ENCODE measurements at regions not wholly inside any gene's neighbourhood (a gene's known extent, or its start where the extent isn't known, plus 50 kb on each side); places are given as distances from the start of the nearest gene placed in this dataset.
"Not testable (repeated sequence)": the region's sequence is repeated elsewhere in the genome, so short reads cannot be mapped to it uniquely, and the experiment has no call there.

DNA sequence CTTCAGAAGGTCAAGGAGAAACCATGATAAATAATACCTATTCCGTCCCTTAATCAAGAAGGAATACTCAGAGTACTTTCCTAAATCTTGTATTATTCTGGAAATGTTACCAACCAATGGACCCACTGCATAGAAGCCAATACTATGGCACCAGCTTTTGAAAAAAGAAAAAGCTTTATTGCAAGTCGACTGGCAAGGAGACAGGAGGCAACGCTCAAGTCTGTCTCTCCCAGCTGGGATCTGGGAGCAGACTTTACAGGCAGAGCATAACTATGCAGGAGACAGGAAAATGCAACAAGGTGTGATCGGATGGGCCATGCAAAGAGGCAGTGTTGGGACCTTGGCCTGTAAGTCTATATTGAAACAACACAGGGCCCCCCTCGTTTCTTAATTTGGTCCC, 132.4 kb downstream of the CHD9NB start:
- H3K27me3 ChIP-seq (ENCODE audit: low read length), result no peaks in the 10 kb centered on the region
- H3F3A ChIP-seq (ENCODE audit: insufficient read depth), result no peaks in the 10 kb centered on the region
- no peak overlapping the region for H3K4me3 ChIP-seq (ENCODE audit: insufficient read depth, low read length, poor library complexity, severe bottlenecking)
- no peaks in the 10 kb centered on the region for H3K79me2 ChIP-seq (ENCODE audit: insufficient read depth, low read length)
- no peaks in the 10 kb centered on the region for H3K9me2 ChIP-seq (replicated peaks; ENCODE audit: insufficient read depth, low read length)
- H2AFZ ChIP-seq (ENCODE audit: low read depth, low read length, severe bottlenecking), result no peak overlapping the region
- no peak overlapping the region for H3K4me2 ChIP-seq (ENCODE audit: low read depth, low read length, poor library complexity, severe bottlenecking)
- no peaks in the 10 kb centered on the region for H3K9me3 ChIP-seq (ENCODE audit: insufficient read depth, low read length)
- no peak overlapping the region for H3K9ac ChIP-seq (ENCODE audit: low read length)
- no peak overlapping the region for H3K27ac ChIP-seq (ENCODE audit: low read depth, low read length)
- H4K20me1 ChIP-seq (ENCODE audit: low read depth, low read length), result no peaks in the 10 kb centered on the region
- TF ChIP-seq, protein P1, sequence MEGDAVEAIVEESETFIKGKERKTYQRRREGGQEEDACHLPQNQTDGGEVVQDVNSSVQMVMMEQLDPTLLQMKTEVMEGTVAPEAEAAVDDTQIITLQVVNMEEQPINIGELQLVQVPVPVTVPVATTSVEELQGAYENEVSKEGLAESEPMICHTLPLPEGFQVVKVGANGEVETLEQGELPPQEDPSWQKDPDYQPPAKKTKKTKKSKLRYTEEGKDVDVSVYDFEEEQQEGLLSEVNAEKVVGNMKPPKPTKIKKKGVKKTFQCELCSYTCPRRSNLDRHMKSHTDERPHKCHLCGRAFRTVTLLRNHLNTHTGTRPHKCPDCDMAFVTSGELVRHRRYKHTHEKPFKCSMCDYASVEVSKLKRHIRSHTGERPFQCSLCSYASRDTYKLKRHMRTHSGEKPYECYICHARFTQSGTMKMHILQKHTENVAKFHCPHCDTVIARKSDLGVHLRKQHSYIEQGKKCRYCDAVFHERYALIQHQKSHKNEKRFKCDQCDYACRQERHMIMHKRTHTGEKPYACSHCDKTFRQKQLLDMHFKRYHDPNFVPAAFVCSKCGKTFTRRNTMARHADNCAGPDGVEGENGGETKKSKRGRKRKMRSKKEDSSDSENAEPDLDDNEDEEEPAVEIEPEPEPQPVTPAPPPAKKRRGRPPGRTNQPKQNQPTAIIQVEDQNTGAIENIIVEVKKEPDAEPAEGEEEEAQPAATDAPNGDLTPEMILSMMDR (IDR thresholded peaks at IDR 0.05; ENCODE audit: insufficient read depth, low read length, poor library complexity, severe bottlenecking), result no peak
- no peak for TF ChIP-seq EZH2phosphoT487 (conservative IDR thresholded peaks at IDR 0.05; ENCODE audit: low read length)
- no peaks in the 10 kb centered on the region for H3K36me3 ChIP-seq (ENCODE audit: low read length)

- H3K9ac ChIP-seq (ENCODE audit: low read length), result no peak overlapping the region
These were observed 138.3 kb downstream of the CHD9NB start for GRCh38 chr16:52914428-52914827.

DNA sequence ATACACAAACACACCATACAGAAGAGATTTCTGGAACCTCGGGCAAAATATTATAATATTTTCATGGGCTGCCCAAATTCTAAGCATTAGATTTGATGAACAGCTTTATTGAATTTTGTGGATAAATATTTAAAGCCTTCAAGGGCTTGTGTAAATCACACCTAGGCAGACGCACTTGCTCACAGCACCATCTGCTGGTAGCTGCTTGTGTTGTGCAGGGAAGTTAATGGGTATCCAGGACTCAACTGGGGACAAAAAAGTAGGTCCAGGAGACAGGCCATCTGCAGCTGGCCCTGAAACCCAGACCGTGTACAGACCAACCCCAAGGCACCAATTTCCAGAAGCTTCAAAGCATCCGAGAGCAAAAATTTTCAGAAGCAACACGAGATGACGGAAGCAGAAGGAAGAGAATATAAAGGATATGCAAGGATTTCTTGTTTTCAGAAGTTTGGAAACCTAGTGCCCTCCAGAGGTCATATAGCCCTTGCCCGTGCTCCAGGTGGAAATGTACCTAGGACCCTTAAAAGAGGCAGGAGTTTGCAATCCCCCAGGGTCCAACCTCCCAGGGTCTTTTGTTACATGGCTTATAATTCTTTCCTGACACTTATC, 140.0 kb downstream of the CHD9NB start:
- no peak overlapping the region for H2AFZ ChIP-seq (ENCODE audit: low read depth, low read length, severe bottlenecking)
- H3K4me3 ChIP-seq (ENCODE audit: insufficient read depth, low read length, poor library complexity, severe bottlenecking), result no peak overlapping the region
- H3K79me2 ChIP-seq (ENCODE audit: insufficient read depth, low read length), result no peaks in the 10 kb centered on the region
- H3K36me3 ChIP-seq (ENCODE audit: low read length), result no peaks in the 10 kb centered on the region
- no peaks in the 10 kb centered on the region for H4K20me1 ChIP-seq (ENCODE audit: low read depth, low read length)
- H3F3A ChIP-seq (ENCODE audit: insufficient read depth), result no peaks in the 10 kb centered on the region
- no peak overlapping the region for H3K9ac ChIP-seq (ENCODE audit: low read length)
- no peaks in the 10 kb centered on the region for H3K9me3 ChIP-seq (ENCODE audit: insufficient read depth, low read length)
- H3K27ac ChIP-seq (ENCODE audit: low read depth, low read length), result no peak overlapping the region
- H3K4me2 ChIP-seq (ENCODE audit: low read depth, low read length, poor library complexity, severe bottlenecking), result no peak overlapping the region
- no peaks in the 10 kb centered on the region for H3K9me2 ChIP-seq (replicated peaks; ENCODE audit: insufficient read depth, low read length)
- no peaks in the 10 kb centered on the region for H3K27me3 ChIP-seq (ENCODE audit: low read length)
- no peak for TF ChIP-seq EZH2phosphoT487 (conservative IDR thresholded peaks at IDR 0.05; ENCODE audit: low read length)
- TF ChIP-seq, protein P1 (IDR thresholded peaks at IDR 0.05; ENCODE audit: insufficient read depth, low read length, poor library complexity, severe bottlenecking), result peak; percentile 75

More at GRCh38 chr16:52914428-52914827, 138.3 kb downstream of the CHD9NB start:
- Histone ChIP-seq H3K27me3 (ENCODE audit: low read length) (no peaks in the 10 kb centered on the region), H3K79me2 (ENCODE audit: insufficient read depth, low read length) (no peaks in the 10 kb centered on the region), H2AFZ (ENCODE audit: low read depth, low read length, severe bottlenecking) (no peak overlapping the region), H3K27ac (ENCODE audit: low read depth, low read length) (no peak overlapping the region), H4K20me1 (ENCODE audit: low read depth, low read length) (no peaks in the 10 kb centered on the region), H3F3A (ENCODE audit: insufficient read depth) (no peaks in the 10 kb centered on the region), H3K9me3 (ENCODE audit: insufficient read depth, low read length) (no peaks in the 10 kb centered on the region), H3K36me3 (ENCODE audit: low read length) (no peaks in the 10 kb centered on the region), H3K4me3 (ENCODE audit: insufficient read depth, low read length, poor library complexity, severe bottlenecking) (no peak overlapping the region), H3K9me2 (replicated peaks; ENCODE audit: insufficient read depth, low read length) (no peaks in the 10 kb centered on the region), H3K4me2 (ENCODE audit: low read depth, low read length, poor library complexity, severe bottlenecking) (no peak overlapping the region)
- TF ChIP-seq, protein P1 (IDR thresholded peaks at IDR 0.05; ENCODE audit: insufficient read depth, low read length, poor library complexity, severe bottlenecking), result no peak
- no peak for TF ChIP-seq EZH2phosphoT487 (conservative IDR thresholded peaks at IDR 0.05; ENCODE audit: low read length)

DNA sequence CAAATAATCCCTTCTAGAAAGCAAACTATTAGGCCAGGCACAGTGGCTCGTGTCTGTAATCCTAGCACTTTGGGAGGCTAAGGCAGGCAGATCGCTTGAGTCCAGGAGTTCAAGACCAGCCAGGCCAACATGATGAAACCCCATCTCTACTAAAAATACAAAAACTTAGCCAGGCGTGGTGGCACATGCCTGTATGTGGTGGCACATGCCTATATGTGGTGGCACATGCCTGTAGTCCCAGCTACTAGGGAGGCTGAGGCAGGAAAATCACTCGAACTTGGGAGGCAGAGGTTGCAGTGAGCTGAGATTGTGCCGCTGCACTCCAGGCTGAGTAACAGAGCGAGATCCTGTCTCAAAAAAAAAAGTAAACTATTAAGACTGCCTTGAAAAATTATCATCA, 144.6 kb downstream of the CHD9NB start:
- H3K36me3 ChIP-seq (ENCODE audit: low read length); H3K9ac ChIP-seq (ENCODE audit: low read length); H3K27ac ChIP-seq (ENCODE audit: low read depth, low read length); H3K79me2 ChIP-seq (ENCODE audit: insufficient read depth, low read length); H2AFZ ChIP-seq (ENCODE audit: low read depth, low read length, severe bottlenecking); H3K27me3 ChIP-seq (ENCODE audit: low read length); H3K9me3 ChIP-seq (ENCODE audit: insufficient read depth, low read length); H4K20me1 ChIP-seq (ENCODE audit: low read depth, low read length); H3K4me2 ChIP-seq (ENCODE audit: low read depth, low read length, poor library complexity, severe bottlenecking); H3K4me3 ChIP-seq (ENCODE audit: insufficient read depth, low read length, poor library complexity, severe bottlenecking); H3K9me2 ChIP-seq (replicated peaks; ENCODE audit: insufficient read depth, low read length); H3F3A ChIP-seq (ENCODE audit: insufficient read depth): not testable (repeated sequence)

Data from SU-DHL-6 (cell line).